ENCODE measurements at regions not wholly inside any gene's neighbourhood (a gene's known extent, or its start where the extent isn't known, plus 50 kb on each side); places are given as distances from the start of the nearest gene placed in this dataset.

- H3K27ac Mint-ChIP-seq, result no peak overlapping the region
- TF ChIP-seq CTCF (IDR thresholded peaks at IDR 0.05), result no peak
- H3K36me3 Mint-ChIP-seq (ENCODE audit: low read depth), result no peaks in the 10 kb centered on the region
- no peak for DNase-seq
- H3K9me3 Mint-ChIP-seq, result peaks cover 20% of the 10 kb centered on the region
- no peaks in the 10 kb centered on the region for H3K4me1 Mint-ChIP-seq (ENCODE audit: low read depth)
- no peak overlapping the region for H3K4me3 Mint-ChIP-seq
- H3K27me3 Mint-ChIP-seq (ENCODE audit: insufficient read depth), result no peaks in the 10 kb centered on the region
Measured at GRCh38 chr4:67122029-67122428, 423.3 kb downstream of the CENPC start.

GRCh38 chr4:67120369-67120768 lies 424.9 kb downstream of the CENPC start:
- DNase-seq, result no peak
- TF ChIP-seq CTCF (IDR thresholded peaks at IDR 0.05), result no peak
- Mint-ChIP-seq H3K36me3 (ENCODE audit: low read depth) (no peaks in the 10 kb centered on the region), H3K4me1 (ENCODE audit: low read depth) (no peaks in the 10 kb centered on the region), H3K27ac (no peak overlapping the region), H3K4me3 (no peak overlapping the region), H3K27me3 (ENCODE audit: insufficient read depth) (no peaks in the 10 kb centered on the region), H3K9me3 (peaks cover 22% of the 10 kb centered on the region)

GRCh38 chr4:67109276-67109675 lies 436.0 kb downstream of the CENPC start:
- DNase-seq, result no peak
- H3K27me3 Mint-ChIP-seq (ENCODE audit: insufficient read depth), result no peaks in the 10 kb centered on the region
- H3K27ac Mint-ChIP-seq, result no peak overlapping the region
- H3K36me3 Mint-ChIP-seq (ENCODE audit: low read depth), result no peaks in the 10 kb centered on the region
- H3K4me1 Mint-ChIP-seq (ENCODE audit: low read depth), result no peaks in the 10 kb centered on the region
- H3K9me3 Mint-ChIP-seq, result peaks cover 36% of the 10 kb centered on the region
- TF ChIP-seq CTCF (IDR thresholded peaks at IDR 0.05), result no peak
- no peak overlapping the region for H3K4me3 Mint-ChIP-seq

- Mint-ChIP-seq H3K36me3 (ENCODE audit: low read depth) (no peaks in the 10 kb centered on the region), H3K4me1 (ENCODE audit: low read depth) (no peaks in the 10 kb centered on the region), H3K4me3 (no peak overlapping the region), H3K27ac (no peak overlapping the region), H3K27me3 (ENCODE audit: insufficient read depth) (no peaks in the 10 kb centered on the region), H3K9me3 (peaks cover 33% of the 10 kb centered on the region)
- no peak for TF ChIP-seq CTCF (IDR thresholded peaks at IDR 0.05)
- DNase-seq, result no peak
Measured at GRCh38 chr4:67106861-67107460, 438.3 kb downstream of the CENPC start.

GRCh38 chr4:67104145-67104544 lies 441.2 kb downstream of the CENPC start:
- no peak for DNase-seq
- Mint-ChIP-seq H3K4me3 (no peak overlapping the region), H3K36me3 (ENCODE audit: low read depth) (no peaks in the 10 kb centered on the region), H3K27ac (no peak overlapping the region), H3K9me3 (peaks cover 27% of the 10 kb centered on the region), H3K4me1 (ENCODE audit: low read depth) (no peaks in the 10 kb centered on the region), H3K27me3 (ENCODE audit: insufficient read depth) (no peaks in the 10 kb centered on the region)
- TF ChIP-seq CTCF (IDR thresholded peaks at IDR 0.05), result no peak
